Small intestine (tissue), 7 donors: ENCODE measurements at regions not wholly inside any gene's neighbourhood (a gene's known extent, or its start where the extent isn't known, plus 50 kb on each side); places are given as distances from the start of the nearest gene placed in this dataset.

Experiments
- DNase-seq, 2 donors: peaks; one replicate each; pipeline versions ENCODE4 v3.0.0 to v3.0.0-alpha.2; 2013
- FAIRE-seq: peaks from 2 replicates; lab custom pipeline; 2012; peaks lifted over from hg19 to GRCh38; lab: Jason Lieb, UNC
- H3K27ac ChIP-seq, 3 donors: one replicate each; pipeline ENCODE4 v1.5.1; 2013; ENCODE audit warnings: low read length in 2 of 3, mild to moderate bottlenecking in 2 of 3, control low read depth in 1 of 3, inconsistent platforms in 1 of 3, low read depth in 1 of 3, moderate library complexity in 1 of 3
- H3K27me3 ChIP-seq, 3 donors: one replicate each; pipeline ENCODE4 v1.6.1; 2013; ENCODE audit warnings: low read length in 3 of 3, inconsistent platforms in 1 of 3; ENCODE audit not compliant: control insufficient read depth in 3 of 3, insufficient read depth in 3 of 3
- H3K36me3 ChIP-seq, 3 donors: one replicate each; pipeline ENCODE4 v1.6.1; 2013; ENCODE audit warnings: low read length in 3 of 3, inconsistent platforms in 1 of 3, low read depth in 1 of 3, mild to moderate bottlenecking in 1 of 3, moderate library complexity in 1 of 3; ENCODE audit not compliant: control insufficient read depth in 3 of 3, insufficient read depth in 2 of 3
- H3K4me1 ChIP-seq, 3 donors: one replicate each; pipeline ENCODE4 v1.6.1; 2013; ENCODE audit warnings: low read length in 2 of 3, inconsistent platforms in 1 of 3, low read depth in 1 of 3, mild to moderate bottlenecking in 1 of 3, moderate library complexity in 1 of 3; ENCODE audit not compliant: control insufficient read depth in 3 of 3, insufficient read depth in 2 of 3
- H3K4me3 ChIP-seq, 3 donors: one replicate each; pipeline ENCODE4 v1.5.1; 2013; ENCODE audit warnings: low read length in 3 of 3, control low read depth in 1 of 3, inconsistent platforms in 1 of 3, low read depth in 1 of 3, mild to moderate bottlenecking in 1 of 3, moderate library complexity in 1 of 3
- H3K9me3 ChIP-seq, 2 donors: one replicate each; pipeline ENCODE4 v1.6.1; 2013; ENCODE audit warnings: low read depth in 1 of 2, low read length in 1 of 2; ENCODE audit not compliant: control insufficient read depth in 2 of 2, insufficient read depth in 1 of 2
- WGBS, 3 donors: extraction: QIAGEN DNeasy Blood & Tissue Kit; methylation state at CpG; one replicate each; pipeline ENCODE4 v1.1.7; 2013; 5-methylcytosine and 5-hydroxymethylcytosine counted together
- donor health status: healthy with polysubstance abuse.
- donor health status: control.
- donor health status: control.
- donor health status: Bipolar disorder and iron deficiency.
- donor health status: healthy.

DNA sequence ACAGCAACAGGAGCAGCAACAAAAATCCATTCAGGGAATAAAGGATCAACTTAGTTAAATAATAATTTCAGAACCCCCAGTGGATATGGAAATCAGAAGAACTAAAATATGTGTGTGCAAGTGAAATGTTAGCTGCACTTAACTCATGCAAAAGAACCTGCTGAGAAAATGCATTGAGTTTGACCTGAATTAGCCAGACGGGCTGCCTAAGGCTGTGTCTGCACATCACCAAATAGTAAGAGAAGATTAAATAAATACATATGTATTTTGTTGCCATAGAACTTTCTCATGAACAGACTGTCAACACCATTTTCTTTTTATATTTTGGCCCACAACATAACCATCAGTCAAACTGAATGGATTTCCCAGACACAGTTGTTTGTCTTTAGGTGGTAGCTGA is 262.0 kb upstream of the PIK3C3 start:
- DNase-seq (no peak), FAIRE-seq (no peak)
- H3K27me3 ChIP-seq, result no peaks in the 10 kb centered on the region
- H3K27ac ChIP-seq, result no peak overlapping the region
- H3K9me3 ChIP-seq, result no peaks in the 10 kb centered on the region
- H3K4me1 ChIP-seq, result no peaks in the 10 kb centered on the region
- H3K4me3 ChIP-seq, result no peak overlapping the region
- no peaks in the 10 kb centered on the region for H3K36me3 ChIP-seq
- WGBS, 3 donors, result 71 to 84% (median 78%) methylated on average over 1 of the region's 1 CpG

DNA sequence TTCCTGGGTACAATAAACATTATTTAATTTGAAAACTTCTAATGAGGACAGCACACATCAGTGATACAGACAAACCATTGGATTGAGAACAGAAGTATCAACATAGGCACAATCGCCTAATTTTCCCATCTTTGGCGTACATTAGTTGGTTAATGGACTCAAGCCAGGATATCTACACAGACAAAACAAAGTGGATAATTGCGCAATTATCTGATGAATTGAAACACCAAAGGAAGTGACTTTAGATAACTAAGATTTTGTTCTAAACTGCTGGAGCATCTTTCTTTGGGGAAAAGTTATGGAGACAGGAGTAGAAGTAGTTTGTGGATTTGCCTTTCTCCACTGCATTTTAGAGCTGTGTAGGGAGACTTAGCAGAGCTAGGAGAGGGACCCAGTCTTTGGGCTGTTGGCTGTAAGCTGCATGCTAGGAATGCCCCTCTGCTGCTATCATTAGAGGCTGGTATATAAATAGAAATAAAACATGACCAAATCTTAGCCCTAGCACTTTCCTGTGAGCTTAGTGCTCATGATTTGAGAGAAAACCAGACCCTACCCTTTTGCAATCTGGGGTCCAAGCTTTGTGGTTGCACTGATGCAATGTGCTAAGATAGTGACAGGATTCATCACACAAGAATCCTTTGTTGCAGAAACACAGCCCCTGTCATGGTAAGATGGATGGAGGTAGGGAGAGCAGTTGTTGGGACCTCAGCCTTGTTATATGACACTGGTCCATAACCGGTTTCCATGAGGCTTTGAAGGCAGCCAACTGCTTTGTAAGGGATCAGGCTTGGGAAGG is 264.5 kb upstream of the PIK3C3 start:
- Histone ChIP-seq H3K27ac (no peak overlapping the region), H3K4me3 (no peak overlapping the region), H3K9me3 (no peaks in the 10 kb centered on the region), H3K36me3 (no peaks in the 10 kb centered on the region), H3K27me3 (no peaks in the 10 kb centered on the region), H3K4me1 (no peaks in the 10 kb centered on the region)
- FAIRE-seq (no peak), DNase-seq (no peak)
- WGBS, 3 donors, result 81 to 88% (median 82%) methylated on average over 4 of the region's 4 CpGs

DNA sequence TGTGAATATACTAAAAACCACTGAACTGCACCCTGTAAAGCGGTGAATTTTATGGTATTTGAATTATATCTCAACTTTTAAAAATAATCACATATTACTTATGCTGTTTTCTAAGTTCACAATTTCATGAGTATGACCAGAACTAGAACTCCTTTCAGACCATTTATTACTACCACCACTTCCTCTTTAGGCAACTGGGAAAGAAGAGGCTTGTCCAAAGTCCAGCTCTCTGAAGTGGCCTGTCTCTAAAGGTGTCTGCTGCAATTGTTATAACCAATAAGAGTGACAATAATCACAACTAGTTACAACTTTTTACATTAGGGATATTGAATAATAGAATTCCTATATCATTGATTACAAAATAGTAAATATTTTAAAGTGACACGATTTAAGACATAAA is 267.9 kb upstream of the PIK3C3 start:
- Histone ChIP-seq H3K4me3 (no peak overlapping the region), H3K36me3 (no peaks in the 10 kb centered on the region), H3K4me1 (no peaks in the 10 kb centered on the region), H3K27me3 (no peaks in the 10 kb centered on the region), H3K27ac (no peak overlapping the region), H3K9me3 (no peaks in the 10 kb centered on the region)
- DNase-seq (no peak), FAIRE-seq (no peak)
- 61 to 82% (median 72%) methylated on average over 2 of the region's 2 CpGs for WGBS, 3 donors

DNA sequence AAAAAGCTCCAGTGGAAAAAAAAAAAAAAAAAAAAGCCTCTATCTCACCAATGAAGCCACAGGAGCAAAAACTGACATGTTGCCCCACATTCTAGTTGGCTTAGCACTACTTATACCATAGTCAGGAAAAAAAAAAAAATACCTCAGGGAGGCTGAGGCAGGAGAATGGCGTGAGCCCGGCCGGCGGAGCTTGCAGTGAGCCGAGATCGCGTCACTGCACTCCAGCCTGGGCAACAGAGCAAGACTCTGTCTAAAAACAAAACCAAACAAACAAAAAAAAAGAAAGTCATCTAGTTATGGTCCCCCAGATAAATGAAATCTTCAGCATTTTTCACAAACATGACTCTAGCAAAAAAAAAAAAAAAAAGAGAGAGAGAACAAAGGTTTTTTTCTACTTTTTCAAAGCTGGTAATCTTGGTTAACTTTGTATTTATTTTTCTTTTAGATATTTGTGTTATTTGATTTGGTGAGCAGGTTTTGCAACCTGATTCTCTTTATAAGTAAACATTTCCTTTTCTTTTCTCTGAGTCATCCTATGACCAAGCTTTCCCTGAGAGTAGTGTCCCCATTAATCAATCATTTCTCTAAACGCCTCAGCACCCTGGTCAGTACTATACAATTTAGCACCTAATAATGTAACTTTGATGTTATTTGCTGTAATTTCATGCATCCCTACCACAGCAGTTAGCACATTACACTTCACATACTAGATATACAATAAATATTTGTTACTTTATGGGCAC is 273.7 kb upstream of the PIK3C3 start:
- Histone ChIP-seq H3K36me3 (no peaks in the 10 kb centered on the region), H3K9me3 (no peaks in the 10 kb centered on the region), H3K27ac (no peak overlapping the region), H3K4me3 (no peak overlapping the region), H3K4me1 (no peaks in the 10 kb centered on the region), H3K27me3 (no peaks in the 10 kb centered on the region)
- WGBS, 3 donors, result 85 to 89% (median 86%) methylated on average over 8 of the region's 8 CpGs
- DNase-seq (no peak), FAIRE-seq (no peak)

DNA sequence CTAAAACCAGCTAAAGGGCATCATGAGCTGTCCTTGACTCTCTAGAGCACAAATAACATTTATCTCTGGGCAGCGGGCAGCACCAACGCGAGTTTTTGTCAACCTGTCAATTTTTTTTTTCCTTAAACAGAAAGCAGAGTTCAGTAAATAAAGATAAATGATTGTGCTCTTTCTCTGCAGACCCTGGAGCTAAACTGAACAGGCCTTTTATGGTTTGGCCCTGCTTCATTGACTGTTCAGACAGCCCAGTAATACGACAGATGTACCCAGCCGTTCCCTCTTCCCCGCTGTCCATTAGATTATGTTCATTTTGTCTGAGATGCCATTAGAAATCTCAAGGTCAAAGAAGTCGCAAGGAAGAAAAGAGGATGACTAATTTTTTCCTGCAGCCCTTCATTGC is 280.5 kb upstream of the PIK3C3 start:
- FAIRE-seq, result no peak

DNA sequence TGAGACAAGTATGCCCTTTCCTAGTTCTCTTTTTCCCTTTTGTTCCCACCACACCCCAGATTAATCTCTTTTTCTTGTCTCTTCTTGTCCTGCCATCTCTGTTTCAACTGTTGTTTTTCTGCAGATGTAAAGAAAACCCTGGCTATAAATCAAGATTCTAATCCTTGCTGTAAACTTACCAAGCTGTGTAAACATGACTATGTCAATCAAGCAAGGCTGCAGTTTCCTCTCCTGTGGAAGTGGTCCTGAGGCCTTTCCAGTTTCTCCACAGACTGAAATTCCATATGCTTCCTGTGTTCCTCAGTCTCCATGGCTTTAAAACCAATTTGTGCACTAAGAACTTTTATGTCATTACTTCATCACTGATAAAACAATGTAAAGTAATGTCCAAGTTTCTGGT is 288.8 kb upstream of the PIK3C3 start:
- no peaks in the 10 kb centered on the region for H3K27me3 ChIP-seq
- no peak for DNase-seq
- no peak for FAIRE-seq
- no peaks in the 10 kb centered on the region for H3K9me3 ChIP-seq
- no peak overlapping the region for H3K4me3 ChIP-seq
- no peak overlapping the region for H3K27ac ChIP-seq
- H3K4me1 ChIP-seq, result no peaks in the 10 kb centered on the region
- H3K36me3 ChIP-seq, result no peaks in the 10 kb centered on the region

More for the DNA sequence above, 280.5 kb upstream of the PIK3C3 start:
- 40 to 51% (median 42%) methylated on average over 7 of the region's 7 CpGs for WGBS, 3 donors
- no peak for DNase-seq
- Histone ChIP-seq H3K36me3 (no peaks in the 10 kb centered on the region), H3K4me3 (no peak overlapping the region), H3K9me3 (no peaks in the 10 kb centered on the region), H3K27me3 (no peaks in the 10 kb centered on the region), H3K27ac (no peak overlapping the region), H3K4me1 (no peaks in the 10 kb centered on the region)

DNA sequence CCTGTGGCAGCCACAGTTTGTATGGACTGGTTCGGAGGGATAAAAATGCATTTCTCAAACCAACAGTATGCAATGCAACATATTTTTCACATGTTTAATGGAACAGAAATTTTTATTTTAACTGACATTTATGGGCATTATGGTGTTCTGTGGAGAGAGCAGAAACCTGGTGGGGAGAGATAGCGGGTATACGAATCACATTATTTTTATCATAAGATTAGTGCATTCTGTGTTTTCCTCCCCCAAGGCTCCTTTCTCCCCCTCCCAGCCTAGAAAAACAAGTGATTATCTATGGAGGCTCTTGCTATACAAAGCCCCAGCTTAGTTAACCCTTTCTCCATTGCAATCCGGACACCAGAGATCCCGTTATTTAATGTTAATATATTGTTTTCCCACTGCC is 289.8 kb upstream of the PIK3C3 start:
- no peak overlapping the region for H3K27ac ChIP-seq
- H3K4me3 ChIP-seq, result no peak overlapping the region
- H3K36me3 ChIP-seq, result no peaks in the 10 kb centered on the region
- H3K27me3 ChIP-seq, result no peaks in the 10 kb centered on the region
- no peaks in the 10 kb centered on the region for H3K4me1 ChIP-seq
- 90 to 92% (median 91%) methylated on average over 5 of the region's 5 CpGs for WGBS, 3 donors
- no peak for FAIRE-seq
- no peaks in the 10 kb centered on the region for H3K9me3 ChIP-seq
- DNase-seq, result no peak

DNA sequence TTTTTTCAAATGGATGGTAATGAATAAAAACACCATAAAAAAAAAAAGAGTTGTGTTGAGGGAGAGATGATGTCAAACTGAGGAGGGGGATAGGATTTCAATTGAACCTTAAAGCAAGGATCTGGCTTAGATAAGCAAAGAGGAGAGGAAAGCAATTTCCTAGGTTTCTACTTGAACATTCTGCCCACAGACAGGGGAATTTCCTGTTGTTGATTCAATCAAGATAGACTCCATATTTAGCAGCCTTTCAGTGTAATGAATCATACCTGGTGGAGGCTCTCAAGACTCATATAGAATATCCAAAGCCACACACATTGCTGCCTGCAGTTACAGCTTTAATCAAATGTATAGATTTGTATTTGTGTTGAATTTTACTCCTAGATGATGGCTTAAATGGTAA is 294.4 kb upstream of the PIK3C3 start:
- no peaks in the 10 kb centered on the region for H3K4me1 ChIP-seq
- no peaks in the 10 kb centered on the region for H3K36me3 ChIP-seq
- no peak overlapping the region for H3K4me3 ChIP-seq
- H3K27ac ChIP-seq, result no peak overlapping the region
- no peaks in the 10 kb centered on the region for H3K27me3 ChIP-seq
- FAIRE-seq (no peak), DNase-seq (no peak)
- no peaks in the 10 kb centered on the region for H3K9me3 ChIP-seq
